T-helper 2 cell (primary cell): ENCODE measurements at regions not wholly inside any gene's neighbourhood (a gene's known extent, or its start where the extent isn't known, plus 50 kb on each side); places are given as distances from the start of the nearest gene placed in this dataset.
A peak's percentile ranks its signal among the peaks of the same experiment; 100 is the strongest.
"Not testable (repeated sequence)": the region's sequence is repeated elsewhere in the genome, so short reads cannot be mapped to it uniquely, and the experiment has no call there.

ENCODE experiments used
- DNase-seq, 5 experiments: peaks; one replicate each; pipeline versions ENCODE4 v3.0.0 to v3.0.0-alpha.2; 2012 to 2022

GRCh38 chr10:109264004-109264403 lies 659.3 kb downstream of the XPNPEP1 start:
- DNase-seq = no peak

GRCh38 chr10:109261231-109261630 lies 662.1 kb downstream of the XPNPEP1 start:
- no peak for DNase-seq

GRCh38 chr10:109259293-109259692 lies 664.0 kb downstream of the XPNPEP1 start:
- DNase-seq = no peak

GRCh38 chr10:109253306-109253705 lies 670.0 kb downstream of the XPNPEP1 start:
- DNase-seq = no peak

GRCh38 chr10:109250152-109250551 lies 673.2 kb downstream of the XPNPEP1 start:
- no peak for DNase-seq

- no peak for DNase-seq
Measured at GRCh38 chr10:109247814-109248213, 675.5 kb downstream of the XPNPEP1 start.

GRCh38 chr10:109245821-109246220 lies 677.5 kb downstream of the XPNPEP1 start:
- DNase-seq = no peak

- DNase-seq = no peak
Measured at GRCh38 chr10:109239371-109239770, 683.9 kb downstream of the XPNPEP1 start.

- DNase-seq = no peak
Measured at GRCh38 chr10:109237682-109238081, 685.6 kb downstream of the XPNPEP1 start.

- DNase-seq = no peak
Measured at GRCh38 chr10:109237050-109237449, 686.3 kb downstream of the XPNPEP1 start.

GRCh38 chr10:109223533-109223932 lies 699.8 kb downstream of the XPNPEP1 start:
- not testable (repeated sequence) for DNase-seq

GRCh38 chr10:109219935-109220605 lies 703.2 kb downstream of the XPNPEP1 start:
- no peak for DNase-seq

GRCh38 chr10:109218207-109218606 lies 705.1 kb downstream of the XPNPEP1 start:
- no peak for DNase-seq

GRCh38 chr10:109215291-109216075 lies 707.8 kb downstream of the XPNPEP1 start:
- no peak for DNase-seq

GRCh38 chr10:109214891-109215290 lies 708.4 kb downstream of the XPNPEP1 start:
- not testable (repeated sequence) for DNase-seq

GRCh38 chr10:109207361-109207760 lies 716.0 kb downstream of the XPNPEP1 start:
- no peak for DNase-seq

- DNase-seq = peak in 1 of 5 experiments; percentile 17
Measured at GRCh38 chr10:109205929-109206585, 717.3 kb downstream of the XPNPEP1 start.

- no peak for DNase-seq
Measured at GRCh38 chr10:109203646-109204353, 719.5 kb downstream of the XPNPEP1 start.

- DNase-seq = no peak
Measured at GRCh38 chr10:109202111-109202510, 721.2 kb downstream of the XPNPEP1 start.

GRCh38 chr10:109200646-109201045 lies 722.7 kb downstream of the XPNPEP1 start:
- no peak for DNase-seq

GRCh38 chr10:109191823-109192222 lies 731.5 kb downstream of the XPNPEP1 start:
- DNase-seq = no peak

- DNase-seq = no peak
Measured at GRCh38 chr10:109191341-109191740, 732.0 kb downstream of the XPNPEP1 start.

- DNase-seq = no peak
Measured at GRCh38 chr10:109187677-109188076, 735.6 kb downstream of the XPNPEP1 start.
